ENCODE measurements at regions not wholly inside any gene's neighbourhood (a gene's known extent, or its start where the extent isn't known, plus 50 kb on each side); places are given as distances from the start of the nearest gene placed in this dataset.

DNA sequence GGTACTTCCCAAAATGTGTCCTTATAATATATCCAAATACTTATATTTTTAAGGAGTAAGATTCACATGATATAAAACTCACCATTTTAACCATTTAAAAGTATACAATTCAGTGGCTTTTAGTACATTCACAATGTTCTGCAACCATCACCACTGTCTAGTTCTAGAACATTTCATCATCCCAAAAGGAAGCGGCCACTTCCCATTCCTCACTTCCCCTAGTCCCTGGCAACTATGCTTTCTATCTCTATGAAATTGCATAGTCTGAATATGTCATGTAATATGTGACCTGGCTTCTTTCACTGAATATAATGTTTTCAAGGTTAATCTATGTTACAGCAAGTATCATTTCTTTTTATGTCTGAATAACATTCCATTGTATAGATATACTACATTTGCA, 615.1 kb upstream of the SGCD start:
- TF ChIP-seq BHLHE40 (IDR thresholded peaks at IDR 0.05; ENCODE audit: low read length) (no peak), CTBP1 (IDR thresholded peaks at IDR 0.05; ENCODE audit: borderline replicate concordance) (no peak), ARNT (IDR thresholded peaks at IDR 0.05) (no peak), TAF9B (IDR thresholded peaks at IDR 0.05; ENCODE audit: partially characterized antibody) (no peak), ADNP (tag; IDR thresholded peaks at IDR 0.05) (no peak)
- TF ChIP-seq, protein P1, sequence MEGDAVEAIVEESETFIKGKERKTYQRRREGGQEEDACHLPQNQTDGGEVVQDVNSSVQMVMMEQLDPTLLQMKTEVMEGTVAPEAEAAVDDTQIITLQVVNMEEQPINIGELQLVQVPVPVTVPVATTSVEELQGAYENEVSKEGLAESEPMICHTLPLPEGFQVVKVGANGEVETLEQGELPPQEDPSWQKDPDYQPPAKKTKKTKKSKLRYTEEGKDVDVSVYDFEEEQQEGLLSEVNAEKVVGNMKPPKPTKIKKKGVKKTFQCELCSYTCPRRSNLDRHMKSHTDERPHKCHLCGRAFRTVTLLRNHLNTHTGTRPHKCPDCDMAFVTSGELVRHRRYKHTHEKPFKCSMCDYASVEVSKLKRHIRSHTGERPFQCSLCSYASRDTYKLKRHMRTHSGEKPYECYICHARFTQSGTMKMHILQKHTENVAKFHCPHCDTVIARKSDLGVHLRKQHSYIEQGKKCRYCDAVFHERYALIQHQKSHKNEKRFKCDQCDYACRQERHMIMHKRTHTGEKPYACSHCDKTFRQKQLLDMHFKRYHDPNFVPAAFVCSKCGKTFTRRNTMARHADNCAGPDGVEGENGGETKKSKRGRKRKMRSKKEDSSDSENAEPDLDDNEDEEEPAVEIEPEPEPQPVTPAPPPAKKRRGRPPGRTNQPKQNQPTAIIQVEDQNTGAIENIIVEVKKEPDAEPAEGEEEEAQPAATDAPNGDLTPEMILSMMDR (IDR thresholded peaks at IDR 0.05 in 2 of 3, conservative IDR thresholded peaks at IDR 0.05 in 1 of 3; ENCODE audit: insufficient read depth in 2 of 3, low read depth in 1 of 3, low read length in 3 of 3) = no peak
- TF ChIP-seq, protein P2, sequence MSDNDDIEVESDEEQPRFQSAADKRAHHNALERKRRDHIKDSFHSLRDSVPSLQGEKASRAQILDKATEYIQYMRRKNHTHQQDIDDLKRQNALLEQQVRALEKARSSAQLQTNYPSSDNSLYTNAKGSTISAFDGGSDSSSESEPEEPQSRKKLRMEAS (CRISPR knock-in tag; IDR thresholded peaks at IDR 0.05) = no peak
